MM.1S (cell line): ENCODE measurements at regions not wholly inside any gene's neighbourhood (a gene's known extent, or its start where the extent isn't known, plus 50 kb on each side); places are given as distances from the start of the nearest gene placed in this dataset.

ENCODE experiments used
- CTCF ChIP-seq: fragments of 300-600 bp; sonication (generic); IDR thresholded peaks from 2 replicates; pipeline ENCODE4 v1.5.1; 2016; ENCODE audit warnings: antibody characterized with exemption, low read length, mixed read lengths
- EZH2 ChIP-seq: fragments of 300-600 bp; sonication (generic); optimal IDR thresholded peaks from 2 replicates; pipeline ENCODE3; 2017; ENCODE audit warnings: low read depth, mild to moderate bottlenecking, antibody characterized with exemption, low read length, mixed read lengths

DNA sequence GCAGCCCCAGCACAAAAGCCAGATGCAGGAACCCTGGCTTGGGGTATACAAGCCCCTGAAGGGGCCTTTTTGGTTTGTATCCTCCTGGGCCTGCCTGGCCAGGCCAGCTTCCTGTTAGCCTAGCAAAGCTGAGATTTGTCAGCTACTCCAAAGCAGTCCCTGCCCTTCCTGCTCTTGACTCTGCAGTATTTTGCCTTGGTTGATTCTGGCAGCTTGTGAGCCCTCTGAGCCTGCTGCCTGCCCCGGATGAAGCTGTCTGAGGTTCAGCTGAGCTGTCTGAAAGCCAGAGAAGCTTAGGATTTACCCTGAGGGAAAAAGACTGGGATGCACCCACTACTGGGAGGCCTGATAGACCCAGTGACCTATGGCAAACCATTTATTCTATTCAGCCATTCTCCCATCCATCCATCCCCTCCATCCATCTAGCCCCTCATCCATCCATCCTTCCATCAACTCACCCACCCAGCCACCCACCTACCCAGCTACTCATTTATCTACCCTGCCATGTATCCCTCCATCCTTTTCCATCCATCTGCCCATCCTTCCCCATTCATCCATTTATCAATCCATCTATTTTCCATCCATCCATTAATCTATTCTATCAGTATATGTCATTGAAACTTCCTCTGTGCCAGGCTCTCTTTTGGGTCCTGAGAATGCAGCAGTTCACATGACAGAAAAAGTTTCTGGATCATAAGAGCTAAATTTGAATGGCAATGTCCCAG lies 307.5 kb downstream of the DHX35 start:
- no peak for TF ChIP-seq EZH2
- no peak for TF ChIP-seq CTCF
